PFSK-1 (cell line): ENCODE measurements at regions not wholly inside any gene's neighbourhood (a gene's known extent, or its start where the extent isn't known, plus 50 kb on each side); places are given as distances from the start of the nearest gene placed in this dataset.

Experiments used
- FOXP2 ChIP-seq: optimal IDR thresholded peaks from 2 replicates; pipeline ENCODE3; 2011; ENCODE audit warnings: borderline replicate concordance, control low read depth, inconsistent platforms; ENCODE audit not compliant: insufficient read depth; ENCODE audit errors: extremely low read length, extremely low read depth
- POLR2AphosphoS5 ChIP-seq: IDR thresholded peaks from 2 replicates; pipeline ENCODE4 v1.6.1; 2012; ENCODE audit warnings: low read depth, mild to moderate bottlenecking, control low read depth, low read length, moderate library complexity
- REST ChIP-seq, 2 experiments: IDR thresholded peaks; 2 replicates each; pipeline versions ENCODE4 v1.6.1 to v1.8.0; 2011 to 2012; ENCODE audit warnings: low read depth in 2 of 2, low read length in 2 of 2, control low read depth in 1 of 2, inconsistent platforms in 1 of 2, mild to moderate bottlenecking in 1 of 2, moderate library complexity in 1 of 2; ENCODE audit not compliant: insufficient read depth in 1 of 2
- TAF1 ChIP-seq: IDR thresholded peaks from 2 replicates; pipeline ENCODE4 v1.6.1; 2012; ENCODE audit warnings: low read length, control low read depth, borderline replicate concordance; ENCODE audit not compliant: insufficient read depth

GRCh38 chr16:65349626-65350025, 227.8 kb upstream of the CDH11 start:
- no peak for TF ChIP-seq FOXP2
- TF ChIP-seq TAF1, result no peak
- no peak for TF ChIP-seq REST (IDR thresholded peaks at IDR 0.05; ENCODE audit: insufficient read depth in 1 of 2, low read depth in 2 of 2, low read length in 2 of 2)
- no peak for TF ChIP-seq POLR2AphosphoS5
